ENCODE measurements at regions not wholly inside any gene's neighbourhood (a gene's known extent, or its start where the extent isn't known, plus 50 kb on each side); places are given as distances from the start of the nearest gene placed in this dataset.
"Not testable (repeated sequence)": the region's sequence is repeated elsewhere in the genome, so short reads cannot be mapped to it uniquely, and the experiment has no call there.

GRCh38 chr7:108627476-108628051 is 57.9 kb downstream of the DNAJB9 start:
- DNase-seq (ENCODE audit: low spot score), result no peak

GRCh38 chr7:108628678-108629077 is 59.0 kb downstream of the DNAJB9 start:
- DNase-seq (ENCODE audit: low spot score), result no peak

- no peak for DNase-seq (ENCODE audit: low spot score)
These were observed 60.2 kb downstream of the DNAJB9 start for GRCh38 chr7:108629651-108630400.

GRCh38 chr7:108634036-108634435 is 64.4 kb downstream of the DNAJB9 start:
- DNase-seq (ENCODE audit: low spot score), result no peak

- DNase-seq (ENCODE audit: low spot score), result no peak
These were observed 64.9 kb downstream of the DNAJB9 start for GRCh38 chr7:108634535-108634934.

- no peak for DNase-seq (ENCODE audit: low spot score)
These were observed 67.5 kb downstream of the DNAJB9 start for GRCh38 chr7:108637049-108637621.

- no peak for DNase-seq (ENCODE audit: low spot score)
These were observed 72.5 kb downstream of the DNAJB9 start for GRCh38 chr7:108642126-108642525.

- DNase-seq (ENCODE audit: low spot score), result no peak
These were observed 73.5 kb downstream of the DNAJB9 start for GRCh38 chr7:108643136-108643535.

GRCh38 chr7:108648989-108649388 is 79.3 kb downstream of the DNAJB9 start:
- DNase-seq (ENCODE audit: low spot score), result no peak

GRCh38 chr7:108650467-108650866 is 80.8 kb downstream of the DNAJB9 start:
- no peak for DNase-seq (ENCODE audit: low spot score)

GRCh38 chr7:108652886-108653285 is 83.2 kb downstream of the DNAJB9 start:
- no peak for DNase-seq (ENCODE audit: low spot score)

GRCh38 chr7:108653526-108653925 is 83.9 kb downstream of the DNAJB9 start:
- peak; percentile 57 for DNase-seq (ENCODE audit: low spot score)

- not testable (repeated sequence) for DNase-seq (ENCODE audit: low spot score)
These were observed 87.6 kb downstream of the DNAJB9 start for GRCh38 chr7:108657140-108657726.

GRCh38 chr7:108659261-108659660 is 89.6 kb downstream of the DNAJB9 start:
- no peak for DNase-seq (ENCODE audit: low spot score)

- DNase-seq (ENCODE audit: low spot score), result no peak
These were observed 90.2 kb downstream of the DNAJB9 start for GRCh38 chr7:108659867-108660266.

- DNase-seq (ENCODE audit: low spot score), result peak; percentile 53
These were observed 90.8 kb downstream of the DNAJB9 start for GRCh38 chr7:108660465-108660864.

GRCh38 chr7:108662783-108663362 is 93.2 kb downstream of the DNAJB9 start:
- DNase-seq (ENCODE audit: low spot score), result no peak

GRCh38 chr7:108663701-108664100 is 94.0 kb downstream of the DNAJB9 start:
- no peak for DNase-seq (ENCODE audit: low spot score)

- DNase-seq (ENCODE audit: low spot score), result no peak
These were observed 97.5 kb downstream of the DNAJB9 start for GRCh38 chr7:108667216-108667615.

- no peak for DNase-seq (ENCODE audit: low spot score)
These were observed 100.3 kb downstream of the DNAJB9 start for GRCh38 chr7:108669958-108670357.

GRCh38 chr7:108673699-108674098 is 104.0 kb downstream of the DNAJB9 start:
- not testable (repeated sequence) for DNase-seq (ENCODE audit: low spot score)

GRCh38 chr7:108684629-108685028 is 115.0 kb downstream of the DNAJB9 start:
- no peak for DNase-seq (ENCODE audit: low spot score)

- DNase-seq (ENCODE audit: low spot score), result no peak
These were observed 116.8 kb downstream of the DNAJB9 start for GRCh38 chr7:108686494-108686893.

Measured in HuH-7 (cell line).